K562 (cell line): ENCODE measurements at regions not wholly inside any gene's neighbourhood (a gene's known extent, or its start where the extent isn't known, plus 50 kb on each side); places are given as distances from the start of the nearest gene placed in this dataset.
A peak's percentile ranks its signal among the peaks of the same experiment; 100 is the strongest.

Source experiments
- ARID1B ChIP-seq: fragments of 450-650 bp; IDR thresholded peaks from 2 replicates; pipeline ENCODE4 v1.6.1; 2016; ENCODE audit warnings: antibody characterized with exemption, mild to moderate bottlenecking, inconsistent platforms
- BCOR ChIP-seq: fragments of 450-650 bp; IDR thresholded peaks from 2 replicates; pipeline ENCODE4 v1.6.1; 2016
- C11orf30 ChIP-seq: fragments of 450-650 bp; IDR thresholded peaks from 2 replicates; pipeline ENCODE4 v1.6.1; 2016; ENCODE audit warnings: low read depth, mild to moderate bottlenecking
- CBFA2T3 ChIP-seq: fragments of 450-650 bp; IDR thresholded peaks from 2 replicates; pipeline ENCODE4 v1.6.1; 2017
- CCNT2 ChIP-seq: IDR thresholded peaks from 2 replicates; pipeline ENCODE4 v1.6.1; 2011; ENCODE audit warnings: borderline replicate concordance, low read depth, mild to moderate bottlenecking, moderate library complexity, mixed read lengths, low read length; ENCODE audit not compliant: insufficient read length; ENCODE audit errors: extremely low read depth
- CREM ChIP-seq: IDR thresholded peaks from 2 replicates; pipeline ENCODE4 v1.6.1; 2014; ENCODE audit warnings: antibody characterized with exemption, low read depth
- CSDE1 ChIP-seq, 2 experiments: fragments of 450-650 bp; IDR thresholded peaks; 2 replicates each; pipeline ENCODE4 v1.6.1; 2016; ENCODE audit warnings: mild to moderate bottlenecking in 1 of 2
- CXXC5 ChIP-seq: fragments of 250-450 bp; sonication (Bioruptor Pico); IDR thresholded peaks from 2 replicates; pipeline ENCODE4 v1.8.0; 2022; ENCODE audit warnings: inconsistent platforms, mild to moderate bottlenecking, moderate library complexity
- EP300 ChIP-seq: IDR thresholded peaks from 2 replicates; pipeline ENCODE4 v1.6.1; 2012; ENCODE audit warnings: low read length, improper control_type of control experiment
- ETV5 ChIP-seq: sonication (generic); formaldehyde crosslinking; IDR thresholded peaks from 2 replicates; pipeline ENCODE4 v1.4.0; 2020; ENCODE audit warnings: low read depth, mild to moderate bottlenecking, missing genetic modification reagents
- FIP1L1 ChIP-seq: fragments of 200-400 bp; formaldehyde crosslinking; IDR thresholded peaks from 2 replicates; pipeline ENCODE4 v1.6.1; 2018; ENCODE audit warnings: mild to moderate bottlenecking, low read depth, low read length; ENCODE audit not compliant: poor library complexity, severe bottlenecking
- FOXJ3 ChIP-seq: sonication (generic); formaldehyde crosslinking; IDR thresholded peaks from 2 replicates; pipeline ENCODE4 v1.4.0; 2020; ENCODE audit warnings: mild to moderate bottlenecking, missing genetic modification reagents
- FOXM1 ChIP-seq, 2 experiments: fragments of 450-650 bp in 1 of 2; sonication (generic) in 1 of 2; formaldehyde crosslinking in 1 of 2; IDR thresholded peaks; 2 replicates each; pipeline versions ENCODE4 v1.6.1 to v1.9.0; 2017 to 2022; ENCODE audit warnings: low read depth in 2 of 2, mild to moderate bottlenecking in 2 of 2, missing genetic modification reagents in 1 of 2, moderate library complexity in 1 of 2
- GABPB2 ChIP-seq: fragments of 250-450 bp; sonication (Bioruptor Pico); conservative IDR thresholded peaks from 2 replicates; pipeline ENCODE4 v1.5.1; 2021; ENCODE audit warnings: mild to moderate bottlenecking
- HDGF ChIP-seq: fragments of 450-650 bp; IDR thresholded peaks from 2 replicates; pipeline ENCODE4 v1.6.1; 2016
- HMG20A ChIP-seq: fragments of 450-650 bp; formaldehyde crosslinking; conservative IDR thresholded peaks from 2 replicates; pipeline ENCODE4 v1.4.0; 2020; ENCODE audit warnings: mild to moderate bottlenecking, mixed read lengths
- MTA1 ChIP-seq: fragments of 450-650 bp; IDR thresholded peaks from 2 replicates; pipeline ENCODE4 v1.6.1; 2017; ENCODE audit warnings: borderline replicate concordance
- MTA2 ChIP-seq: fragments of 450-650 bp; IDR thresholded peaks from 2 replicates; pipeline ENCODE4 v1.6.1; 2016; ENCODE audit warnings: low read depth
- NR1H2 ChIP-seq: sonication (generic); formaldehyde crosslinking; IDR thresholded peaks from 2 replicates; pipeline ENCODE4 v1.4.0; 2020; ENCODE audit warnings: mild to moderate bottlenecking, missing genetic modification reagents
- SMARCA4 ChIP-seq: fragments of 450-650 bp; IDR thresholded peaks from 2 replicates; pipeline ENCODE4 v1.6.1; 2016
- SMARCE1 ChIP-seq: fragments of 450-650 bp; IDR thresholded peaks from 2 replicates; pipeline ENCODE4 v1.7.1; 2016; ENCODE audit warnings: mild to moderate bottlenecking
- TRIM24 ChIP-seq, 2 experiments: fragments of 450-650 bp; IDR thresholded peaks; 2 replicates each; pipeline ENCODE4 v1.6.1; 2016
- YY1 ChIP-seq, 3 experiments: IDR thresholded peaks; 2 replicates each; pipeline ENCODE4 v1.6.1; 2011; ENCODE audit warnings: low read length in 2 of 3, mild to moderate bottlenecking in 2 of 3, moderate library complexity in 2 of 3, borderline replicate concordance in 1 of 3, control low read depth in 1 of 3, low read depth in 1 of 3; ENCODE audit not compliant: insufficient read depth in 3 of 3, insufficient replicate concordance in 2 of 3, control insufficient read depth in 1 of 3, insufficient read length in 1 of 3; ENCODE audit errors: extremely low read depth in 1 of 3
- TF ChIP-seq, protein P1 (sequence below): fragments of 450-650 bp; IDR thresholded peaks from 2 replicates; pipeline ENCODE4 v1.6.1; 2014; ENCODE audit warnings: low read depth, mild to moderate bottlenecking, moderate library complexity, borderline replicate concordance
- TF ChIP-seq, protein P2 (sequence below), 2 experiments: IDR thresholded peaks in 1 of 2; conservative IDR thresholded peaks in 1 of 2; 2 replicates each; pipeline ENCODE4 v1.6.1; 2016; ENCODE audit warnings: low read depth in 2 of 2, mild to moderate bottlenecking in 1 of 2, missing compliant biosample characterization in 1 of 2, missing genetic modification characterization in 1 of 2, moderate library complexity in 1 of 2
- TF ChIP-seq, protein P3 (sequence below): fragments of 200-800 bp; sonication (Bioruptor generic); IDR thresholded peaks from 2 replicates; pipeline ENCODE4 v1.6.1; 2017; ENCODE audit warnings: missing genetic modification characterization, missing compliant biosample characterization

- TF ChIP-seq MTA1 = 0 out of 2 replicates have a peak, but pooled peaks have one; percentile 6
- 0 out of 4 replicates have a peak, but pooled peaks of 1 of the 2 experiments have one; percentile 24 for TF ChIP-seq CSDE1 (IDR thresholded peaks at IDR 0.05)
- TF ChIP-seq FIP1L1 = no peak
- TF ChIP-seq CREM = peak; percentile 57; the same call in 1 of the 2 replicates
- peak; percentile 66 for TF ChIP-seq CXXC5 (CRISPR knock-in tag)
- TF ChIP-seq, protein P1, sequence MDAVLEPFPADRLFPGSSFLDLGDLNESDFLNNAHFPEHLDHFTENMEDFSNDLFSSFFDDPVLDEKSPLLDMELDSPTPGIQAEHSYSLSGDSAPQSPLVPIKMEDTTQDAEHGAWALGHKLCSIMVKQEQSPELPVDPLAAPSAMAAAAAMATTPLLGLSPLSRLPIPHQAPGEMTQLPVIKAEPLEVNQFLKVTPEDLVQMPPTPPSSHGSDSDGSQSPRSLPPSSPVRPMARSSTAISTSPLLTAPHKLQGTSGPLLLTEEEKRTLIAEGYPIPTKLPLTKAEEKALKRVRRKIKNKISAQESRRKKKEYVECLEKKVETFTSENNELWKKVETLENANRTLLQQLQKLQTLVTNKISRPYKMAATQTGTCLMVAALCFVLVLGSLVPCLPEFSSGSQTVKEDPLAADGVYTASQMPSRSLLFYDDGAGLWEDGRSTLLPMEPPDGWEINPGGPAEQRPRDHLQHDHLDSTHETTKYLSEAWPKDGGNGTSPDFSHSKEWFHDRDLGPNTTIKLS = 0 out of 2 replicates have a peak, but pooled peaks have one; percentile 0
- TF ChIP-seq BCOR = peak; percentile 26; the same call in 1 of the 2 replicates
- TF ChIP-seq CCNT2 = peak; percentile 62
- no peak for TF ChIP-seq NR1H2 (CRISPR knock-in tag)
- TF ChIP-seq GABPB2 = no peak
- peak; percentile 56; the same call in 1 of the 2 replicates for TF ChIP-seq ETV5 (CRISPR knock-in tag)
- no peak for TF ChIP-seq HMG20A (CRISPR knock-in tag)
- TF ChIP-seq EP300 = peak; percentile 91
- TF ChIP-seq SMARCE1 = peak; percentile 88
- peak; percentile 96 for TF ChIP-seq CBFA2T3
- TF ChIP-seq MTA2 = peak; percentile 74
- peak; percentile 94 for TF ChIP-seq SMARCA4
- peak; percentile 63 for TF ChIP-seq FOXM1 (IDR thresholded peaks at IDR 0.05; ENCODE audit: low read depth)
- TF ChIP-seq FOXM1 (CRISPR knock-in tag; IDR thresholded peaks at IDR 0.05; ENCODE audit: low read depth) = no peak
- peak; percentile 96 for TF ChIP-seq ARID1B
- TF ChIP-seq TRIM24 (IDR thresholded peaks at IDR 0.05) = peak; percentile 33 to 65; a peak in 3 of 4 replicates
- TF ChIP-seq, protein P2, sequence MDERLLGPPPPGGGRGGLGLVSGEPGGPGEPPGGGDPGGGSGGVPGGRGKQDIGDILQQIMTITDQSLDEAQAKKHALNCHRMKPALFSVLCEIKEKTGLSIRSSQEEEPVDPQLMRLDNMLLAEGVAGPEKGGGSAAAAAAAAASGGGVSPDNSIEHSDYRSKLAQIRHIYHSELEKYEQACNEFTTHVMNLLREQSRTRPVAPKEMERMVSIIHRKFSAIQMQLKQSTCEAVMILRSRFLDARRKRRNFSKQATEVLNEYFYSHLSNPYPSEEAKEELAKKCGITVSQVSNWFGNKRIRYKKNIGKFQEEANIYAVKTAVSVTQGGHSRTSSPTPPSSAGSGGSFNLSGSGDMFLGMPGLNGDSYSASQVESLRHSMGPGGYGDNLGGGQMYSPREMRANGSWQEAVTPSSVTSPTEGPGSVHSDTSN (CRISPR knock-in tag; IDR thresholded peaks at IDR 0.05; ENCODE audit: low read depth) = no peak
- TF ChIP-seq, protein P2 (tag; conservative IDR thresholded peaks at IDR 0.05; ENCODE audit: low read depth) = peak; percentile 90
- peak; percentile 52; the same call in 1 of the 2 replicates for TF ChIP-seq C11orf30
- peak in 1 of 3 experiments; percentile 63 for TF ChIP-seq YY1 (IDR thresholded peaks at IDR 0.05; ENCODE audit: borderline replicate concordance in 1 of 3, control insufficient read depth in 1 of 3, extremely low read depth in 1 of 3, insufficient read depth in 3 of 3, insufficient read length in 1 of 3, insufficient replicate concordance in 2 of 3, low read depth in 1 of 3, low read length in 2 of 3)
- no peak for TF ChIP-seq HDGF
- TF ChIP-seq FOXJ3 = no peak
- TF ChIP-seq, protein P3, sequence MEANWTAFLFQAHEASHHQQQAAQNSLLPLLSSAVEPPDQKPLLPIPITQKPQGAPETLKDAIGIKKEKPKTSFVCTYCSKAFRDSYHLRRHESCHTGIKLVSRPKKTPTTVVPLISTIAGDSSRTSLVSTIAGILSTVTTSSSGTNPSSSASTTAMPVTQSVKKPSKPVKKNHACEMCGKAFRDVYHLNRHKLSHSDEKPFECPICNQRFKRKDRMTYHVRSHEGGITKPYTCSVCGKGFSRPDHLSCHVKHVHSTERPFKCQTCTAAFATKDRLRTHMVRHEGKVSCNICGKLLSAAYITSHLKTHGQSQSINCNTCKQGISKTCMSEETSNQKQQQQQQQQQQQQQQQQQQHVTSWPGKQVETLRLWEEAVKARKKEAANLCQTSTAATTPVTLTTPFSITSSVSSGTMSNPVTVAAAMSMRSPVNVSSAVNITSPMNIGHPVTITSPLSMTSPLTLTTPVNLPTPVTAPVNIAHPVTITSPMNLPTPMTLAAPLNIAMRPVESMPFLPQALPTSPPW (CRISPR knock-in tag) = peak; percentile 42; the same call in 1 of the 2 replicates
Observed at GRCh38 chr21:38089763-38090046, 167.1 kb upstream of the KCNJ15 start (continued).
